ENCODE measurements at regions not wholly inside any gene's neighbourhood (a gene's known extent, or its start where the extent isn't known, plus 50 kb on each side); places are given as distances from the start of the nearest gene placed in this dataset.

- no peak for TF ChIP-seq CTCF (conservative IDR thresholded peaks at IDR 0.05)
- no peak overlapping the region for H3K27ac ChIP-seq
Measured at GRCh38 chrX:109281483-109282275, 200.2 kb downstream of the GUCY2F start.

- no peak overlapping the region for H3K27ac ChIP-seq
- no peak for TF ChIP-seq CTCF (conservative IDR thresholded peaks at IDR 0.05)
Measured at GRCh38 chrX:109274806-109275205, 207.1 kb downstream of the GUCY2F start.

- no peak overlapping the region for H3K27ac ChIP-seq
- no peak for TF ChIP-seq CTCF (conservative IDR thresholded peaks at IDR 0.05)
Measured at GRCh38 chrX:109270580-109271484, 211.1 kb downstream of the GUCY2F start.

GRCh38 chrX:109268340-109268739 lies 213.5 kb downstream of the GUCY2F start:
- no peak overlapping the region for H3K27ac ChIP-seq
- TF ChIP-seq CTCF (conservative IDR thresholded peaks at IDR 0.05): no peak

- no peak for TF ChIP-seq CTCF (conservative IDR thresholded peaks at IDR 0.05)
- H3K27ac ChIP-seq: no peak overlapping the region
Measured at GRCh38 chrX:109266034-109266433, 215.9 kb downstream of the GUCY2F start.

GRCh38 chrX:109264878-109265277 lies 217.0 kb downstream of the GUCY2F start:
- no peak for TF ChIP-seq CTCF (conservative IDR thresholded peaks at IDR 0.05)
- no peak overlapping the region for H3K27ac ChIP-seq

- TF ChIP-seq CTCF (conservative IDR thresholded peaks at IDR 0.05): no peak
- no peak overlapping the region for H3K27ac ChIP-seq
Measured at GRCh38 chrX:109261279-109261678, 220.6 kb downstream of the GUCY2F start.

Measured in VCaP (cell line).